Embryonic facial prominence (tissue), 1 donor: ENCODE measurements at regions not wholly inside any gene's neighbourhood (a gene's known extent, or its start where the extent isn't known, plus 50 kb on each side); places are given as distances from the start of the nearest gene placed in this dataset.
"Not testable (repeated sequence)": the region's sequence is repeated elsewhere in the genome, so short reads cannot be mapped to it uniquely, and the experiment has no call there.

Source experiments
- DNase-seq: peaks from one replicate; pipeline ENCODE4 v3.0.0-alpha.2; 2016; ENCODE audit errors: extremely low spot score

GRCh38 chr7:115354925-115355324 lies 433.0 kb downstream of the MDFIC start:
- DNase-seq = no peak

- DNase-seq = no peak
Observed at GRCh38 chr7:115352375-115352774, 430.5 kb downstream of the MDFIC start.

- no peak for DNase-seq
Observed at GRCh38 chr7:115350764-115351163, 428.9 kb downstream of the MDFIC start.

GRCh38 chr7:115349635-115350034 lies 427.7 kb downstream of the MDFIC start:
- DNase-seq = no peak

GRCh38 chr7:115346685-115347084 lies 424.8 kb downstream of the MDFIC start:
- DNase-seq = no peak

- DNase-seq = no peak
Observed at GRCh38 chr7:115340828-115341227, 418.9 kb downstream of the MDFIC start.

- no peak for DNase-seq
Observed at GRCh38 chr7:115338016-115338415, 416.1 kb downstream of the MDFIC start.

GRCh38 chr7:115332691-115333090 lies 410.8 kb downstream of the MDFIC start:
- no peak for DNase-seq

- no peak for DNase-seq
Observed at GRCh38 chr7:115329006-115329405, 407.1 kb downstream of the MDFIC start.

GRCh38 chr7:115328018-115328417 lies 406.1 kb downstream of the MDFIC start:
- DNase-seq = no peak

- no peak for DNase-seq
Observed at GRCh38 chr7:115327326-115327725, 405.4 kb downstream of the MDFIC start.

GRCh38 chr7:115319541-115319940 lies 397.6 kb downstream of the MDFIC start:
- DNase-seq = no peak

GRCh38 chr7:115310316-115310715 lies 388.4 kb downstream of the MDFIC start:
- DNase-seq = not testable (repeated sequence)

GRCh38 chr7:115306586-115306985 lies 384.7 kb downstream of the MDFIC start:
- DNase-seq = no peak

- DNase-seq = no peak
Observed at GRCh38 chr7:115300231-115300870, 378.5 kb downstream of the MDFIC start.

GRCh38 chr7:115299397-115300037 lies 377.6 kb downstream of the MDFIC start:
- DNase-seq = no peak

GRCh38 chr7:115297656-115298055 lies 375.8 kb downstream of the MDFIC start:
- DNase-seq = no peak

GRCh38 chr7:115293628-115294240 lies 371.8 kb downstream of the MDFIC start:
- no peak for DNase-seq

- DNase-seq = no peak
Observed at GRCh38 chr7:115292381-115292780, 370.5 kb downstream of the MDFIC start.

GRCh38 chr7:115289971-115290370 lies 368.1 kb downstream of the MDFIC start:
- no peak for DNase-seq

- no peak for DNase-seq
Observed at GRCh38 chr7:115276791-115277190, 354.9 kb downstream of the MDFIC start.

GRCh38 chr7:115273855-115274254 lies 352.0 kb downstream of the MDFIC start:
- not testable (repeated sequence) for DNase-seq

- DNase-seq = no peak
Observed at GRCh38 chr7:115273139-115273772, 351.4 kb downstream of the MDFIC start.
